GM12878 (cell line): ENCODE measurements at regions not wholly inside any gene's neighbourhood (a gene's known extent, or its start where the extent isn't known, plus 50 kb on each side); places are given as distances from the start of the nearest gene placed in this dataset.

Experiments used
- ATAC-seq: fragments of 200-7000 bp; cut with Tn5 transposase; 3 replicates; pipeline ENCODE4 v1.9.1; 2020; ENCODE audit warnings: mild to moderate bottlenecking, moderate library complexity
- BruUV-seq: library from RNA; stranded (reverse); fragments of 400-500 nt; replicated peaks from 2 replicates; lab custom pipeline; 2021; lab: Mats Ljungman, UMichigan
- CTCF ChIA-PET: fragments of 300-600 bp; sonication (Branson Sonifier 250); formaldehyde crosslinking; extraction: SDS; loops from one replicate; lab custom pipeline; 2021; ENCODE audit warnings: inconsistent platforms; lab: Yijun Ruan, JAX
- POLR2A ChIA-PET: fragments of 350-600 bp; formaldehyde crosslinking; extraction: SDS; loops from one replicate; lab custom pipeline; 2021; ENCODE audit warnings: inconsistent platforms; lab: Charles Lee
- RAD21 ChIA-PET: fragments of 300-600 bp; sonication (Branson Sonifier 250); formaldehyde crosslinking; loops from one replicate; lab custom pipeline; 2023; ENCODE audit warnings: antibody characterized with exemption; ENCODE audit not compliant: unreplicated experiment; lab: Charles Lee
- SMC1A ChIA-PET: fragments of 300-600 bp; sonication (Branson Sonifier 250); formaldehyde crosslinking; loops from one replicate; lab custom pipeline; 2023; ENCODE audit not compliant: unreplicated experiment, uncharacterized antibody; lab: Charles Lee
- DNase-seq: peaks from one replicate; pipeline ENCODE4 v3.0.0-alpha.2; 2011; ENCODE audit warnings: low read depth, low spot score
- FAIRE-seq: peaks from 3 replicates; lab custom pipeline; 2011; peaks lifted over from hg19 to GRCh38; lab: Jason Lieb, UNC
- H2AFZ ChIP-seq: 2 replicates; pipeline ENCODE4 v1.6.0; 2011; ENCODE audit warnings: low read depth, low read length, control low read depth; ENCODE audit not compliant: control insufficient read depth
- H3K27ac ChIP-seq: 2 replicates; pipeline ENCODE4 v1.5.1; 2011; ENCODE audit warnings: control low read depth; ENCODE audit not compliant: control insufficient read depth, insufficient read depth
- H3K27me3 ChIP-seq, 2 experiments: replicated peaks in 1 of 2; 2 replicates each; pipeline versions ENCODE4 v1.6.0 to v1.6.1; 2011; ENCODE audit warnings: low read length in 1 of 2; ENCODE audit not compliant: control insufficient read depth in 2 of 2, insufficient read depth in 2 of 2
- H3K36me3 ChIP-seq, 2 experiments: 2 replicates each; pipeline ENCODE4 v1.5.1; 2011; ENCODE audit warnings: low read length in 1 of 2; ENCODE audit not compliant: control insufficient read depth in 2 of 2, insufficient read depth in 2 of 2
- H3K4me1 ChIP-seq: 2 replicates; pipeline ENCODE4 v1.6.1; 2011; ENCODE audit warnings: mild to moderate bottlenecking, low read length, moderate library complexity, mixed read lengths; ENCODE audit not compliant: control insufficient read depth, insufficient read depth
- H3K4me2 ChIP-seq: 2 replicates; pipeline ENCODE4 v1.6.0; 2011; ENCODE audit warnings: control low read depth; ENCODE audit not compliant: control insufficient read depth, insufficient read depth
- H3K4me3 ChIP-seq: fragments of 200-600 bp; sonication (generic); 2 replicates; pipeline ENCODE4 v1.5.1; 2016
- H3K79me2 ChIP-seq: 2 replicates; pipeline ENCODE4 v1.6.0; 2011; ENCODE audit warnings: low read length; ENCODE audit not compliant: control insufficient read depth, insufficient read depth
- H3K9ac ChIP-seq: 2 replicates; pipeline ENCODE4 v1.8.0; 2011; ENCODE audit warnings: low read length, control low read depth, mixed read lengths; ENCODE audit not compliant: control insufficient read depth, insufficient read depth
- H3K9me3 ChIP-seq: replicated peaks from 3 replicates; pipeline ENCODE4 v1.5.1; 2011; ENCODE audit warnings: mild to moderate bottlenecking, low read length; ENCODE audit not compliant: control insufficient read depth, insufficient read depth
- H4K20me1 ChIP-seq: 2 replicates; pipeline ENCODE4 v1.6.0; 2011; ENCODE audit not compliant: control insufficient read depth, insufficient read depth
- ASH2L ChIP-seq: fragments of 300-600, 200-600 bp; sonication (generic); IDR thresholded peaks from 2 replicates; pipeline ENCODE4 v1.6.1; 2017; ENCODE audit warnings: low read depth, mild to moderate bottlenecking, borderline replicate concordance
- CHD4 ChIP-seq: fragments of 200-600 bp; sonication (generic); IDR thresholded peaks from 2 replicates; pipeline ENCODE4 v1.6.1; 2016; ENCODE audit warnings: mild to moderate bottlenecking
- HCFC1 ChIP-seq: fragments of 150-350 bp; IDR thresholded peaks from 2 replicates; pipeline ENCODE4 v1.6.1; 2014; ENCODE audit warnings: low read length
- HDGF ChIP-seq: fragments of 450-650 bp; IDR thresholded peaks from 2 replicates; pipeline ENCODE4 v1.6.1; 2016; ENCODE audit warnings: antibody characterized with exemption
- IRF4 ChIP-seq: IDR thresholded peaks from 2 replicates; pipeline ENCODE4 v1.6.1; 2011; ENCODE audit warnings: low read depth, low read length
- NR2C1 ChIP-seq: fragments of 450-650 bp; IDR thresholded peaks from 2 replicates; pipeline ENCODE4 v1.6.1; 2017; ENCODE audit warnings: antibody characterized with exemption, mild to moderate bottlenecking, moderate library complexity
- PAX8 ChIP-seq: fragments of 450-650 bp; IDR thresholded peaks from 2 replicates; pipeline ENCODE4 v1.6.1; 2017; ENCODE audit warnings: mild to moderate bottlenecking, moderate library complexity
- POLR2A ChIP-seq: IDR thresholded peaks from 2 replicates; pipeline ENCODE4 v1.6.1; 2011; ENCODE audit warnings: low read depth, mild to moderate bottlenecking, low read length
- POU2F2 ChIP-seq: IDR thresholded peaks from 3 replicates; pipeline ENCODE4 v1.6.1; 2011; ENCODE audit warnings: low read depth, mild to moderate bottlenecking, low read length, borderline replicate concordance
- SIX5 ChIP-seq: IDR thresholded peaks from 2 replicates; pipeline ENCODE4 v1.6.1; 2011; ENCODE audit warnings: mild to moderate bottlenecking, low read depth, low read length, moderate library complexity; ENCODE audit not compliant: severe bottlenecking
- SMAD1 ChIP-seq: fragments of 450-650 bp; IDR thresholded peaks from 2 replicates; pipeline ENCODE4 v1.6.1; 2018; ENCODE audit warnings: mild to moderate bottlenecking, low read depth; ENCODE audit not compliant: partially characterized antibody
- SREBF2 ChIP-seq: IDR thresholded peaks from 2 replicates; pipeline ENCODE4 v1.6.1; 2012; ENCODE audit warnings: mild to moderate bottlenecking, low read length
- WGBS: methylation state at CpG from one replicate; pipeline ENCODE4 v1.1.6; 2016; ENCODE audit warnings: low lambda C conversion rate; ENCODE audit not compliant: insufficient replicate concordance, insufficient coverage; ENCODE audit errors: missing lambda C conversion rate; 5-methylcytosine and 5-hydroxymethylcytosine counted together
- in situ Hi-C: fragments of 300-500 bp; cut with MboI; formaldehyde crosslinking; loops from 9 replicates; pipeline ENCODE4 v1.14.3; 2018; ENCODE audit warnings: mixed read lengths
- intact Hi-C: fragments of 100-400 bp; cut with micrococcal nuclease; formaldehyde crosslinking; loops from one replicate; pipeline ENCODE4 v1.14.2; 2022; ENCODE audit not compliant: unreplicated experiment
- TF ChIP-seq, protein P1 (sequence below): IDR thresholded peaks from 2 replicates; pipeline ENCODE4 v1.6.1; 2012; ENCODE audit warnings: mild to moderate bottlenecking, low read depth, low read length
- TF ChIP-seq, protein P2 (sequence below): fragments of 450-650 bp; formaldehyde crosslinking; IDR thresholded peaks from 2 replicates; pipeline ENCODE4 v1.4.0; 2020; ENCODE audit warnings: mild to moderate bottlenecking, moderate library complexity

DNA sequence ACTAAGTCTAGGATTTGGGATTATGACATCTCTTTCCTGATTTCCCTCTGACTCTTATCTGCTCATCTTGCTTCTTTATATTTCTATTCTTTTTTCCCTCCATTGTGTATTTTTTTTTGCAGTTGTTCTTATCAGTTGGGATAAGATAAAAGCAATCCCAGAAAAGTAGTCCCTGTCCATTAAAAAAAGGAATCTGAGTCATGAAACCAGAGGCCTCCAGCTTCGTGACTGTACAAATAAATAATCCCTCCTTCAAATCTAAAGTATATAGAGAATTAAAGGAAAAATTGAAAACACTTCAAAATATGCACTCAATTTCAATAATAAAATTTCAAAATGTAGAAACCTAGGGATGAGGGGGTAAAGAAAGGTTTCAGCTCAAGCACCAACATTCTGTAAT lies 317.8 kb upstream of the NT5E start:
- RAD21 ChIA-PET, result no interaction called here
- TF ChIP-seq CHD4, result no peak
- TF ChIP-seq SIX5, result no peak
- no peak for TF ChIP-seq SMAD1
- no peak for TF ChIP-seq POU2F2
- TF ChIP-seq, protein P1, sequence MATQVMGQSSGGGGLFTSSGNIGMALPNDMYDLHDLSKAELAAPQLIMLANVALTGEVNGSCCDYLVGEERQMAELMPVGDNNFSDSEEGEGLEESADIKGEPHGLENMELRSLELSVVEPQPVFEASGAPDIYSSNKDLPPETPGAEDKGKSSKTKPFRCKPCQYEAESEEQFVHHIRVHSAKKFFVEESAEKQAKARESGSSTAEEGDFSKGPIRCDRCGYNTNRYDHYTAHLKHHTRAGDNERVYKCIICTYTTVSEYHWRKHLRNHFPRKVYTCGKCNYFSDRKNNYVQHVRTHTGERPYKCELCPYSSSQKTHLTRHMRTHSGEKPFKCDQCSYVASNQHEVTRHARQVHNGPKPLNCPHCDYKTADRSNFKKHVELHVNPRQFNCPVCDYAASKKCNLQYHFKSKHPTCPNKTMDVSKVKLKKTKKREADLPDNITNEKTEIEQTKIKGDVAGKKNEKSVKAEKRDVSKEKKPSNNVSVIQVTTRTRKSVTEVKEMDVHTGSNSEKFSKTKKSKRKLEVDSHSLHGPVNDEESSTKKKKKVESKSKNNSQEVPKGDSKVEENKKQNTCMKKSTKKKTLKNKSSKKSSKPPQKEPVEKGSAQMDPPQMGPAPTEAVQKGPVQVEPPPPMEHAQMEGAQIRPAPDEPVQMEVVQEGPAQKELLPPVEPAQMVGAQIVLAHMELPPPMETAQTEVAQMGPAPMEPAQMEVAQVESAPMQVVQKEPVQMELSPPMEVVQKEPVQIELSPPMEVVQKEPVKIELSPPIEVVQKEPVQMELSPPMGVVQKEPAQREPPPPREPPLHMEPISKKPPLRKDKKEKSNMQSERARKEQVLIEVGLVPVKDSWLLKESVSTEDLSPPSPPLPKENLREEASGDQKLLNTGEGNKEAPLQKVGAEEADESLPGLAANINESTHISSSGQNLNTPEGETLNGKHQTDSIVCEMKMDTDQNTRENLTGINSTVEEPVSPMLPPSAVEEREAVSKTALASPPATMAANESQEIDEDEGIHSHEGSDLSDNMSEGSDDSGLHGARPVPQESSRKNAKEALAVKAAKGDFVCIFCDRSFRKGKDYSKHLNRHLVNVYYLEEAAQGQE, result no peak
- no peak for TF ChIP-seq NR2C1
- no peak for TF ChIP-seq SREBF2
- TF ChIP-seq POLR2A, result no peak
- no peak for TF ChIP-seq HCFC1
- TF ChIP-seq ASH2L, result no peak
- no peak for TF ChIP-seq PAX8
- TF ChIP-seq IRF4, result no peak
- no peak for TF ChIP-seq HDGF
- TF ChIP-seq, protein P2, sequence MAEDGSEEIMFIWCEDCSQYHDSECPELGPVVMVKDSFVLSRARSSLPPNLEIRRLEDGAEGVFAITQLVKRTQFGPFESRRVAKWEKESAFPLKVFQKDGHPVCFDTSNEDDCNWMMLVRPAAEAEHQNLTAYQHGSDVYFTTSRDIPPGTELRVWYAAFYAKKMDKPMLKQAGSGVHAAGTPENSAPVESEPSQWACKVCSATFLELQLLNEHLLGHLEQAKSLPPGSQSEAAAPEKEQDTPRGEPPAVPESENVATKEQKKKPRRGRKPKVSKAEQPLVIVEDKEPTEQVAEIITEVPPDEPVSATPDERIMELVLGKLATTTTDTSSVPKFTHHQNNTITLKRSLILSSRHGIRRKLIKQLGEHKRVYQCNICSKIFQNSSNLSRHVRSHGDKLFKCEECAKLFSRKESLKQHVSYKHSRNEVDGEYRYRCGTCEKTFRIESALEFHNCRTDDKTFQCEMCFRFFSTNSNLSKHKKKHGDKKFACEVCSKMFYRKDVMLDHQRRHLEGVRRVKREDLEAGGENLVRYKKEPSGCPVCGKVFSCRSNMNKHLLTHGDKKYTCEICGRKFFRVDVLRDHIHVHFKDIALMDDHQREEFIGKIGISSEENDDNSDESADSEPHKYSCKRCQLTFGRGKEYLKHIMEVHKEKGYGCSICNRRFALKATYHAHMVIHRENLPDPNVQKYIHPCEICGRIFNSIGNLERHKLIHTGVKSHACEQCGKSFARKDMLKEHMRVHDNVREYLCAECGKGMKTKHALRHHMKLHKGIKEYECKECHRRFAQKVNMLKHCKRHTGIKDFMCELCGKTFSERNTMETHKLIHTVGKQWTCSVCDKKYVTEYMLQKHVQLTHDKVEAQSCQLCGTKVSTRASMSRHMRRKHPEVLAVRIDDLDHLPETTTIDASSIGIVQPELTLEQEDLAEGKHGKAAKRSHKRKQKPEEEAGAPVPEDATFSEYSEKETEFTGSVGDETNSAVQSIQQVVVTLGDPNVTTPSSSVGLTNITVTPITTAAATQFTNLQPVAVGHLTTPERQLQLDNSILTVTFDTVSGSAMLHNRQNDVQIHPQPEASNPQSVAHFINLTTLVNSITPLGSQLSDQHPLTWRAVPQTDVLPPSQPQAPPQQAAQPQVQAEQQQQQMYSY (CRISPR knock-in tag), result no peak
- FAIRE-seq (no peak), DNase-seq (no peak), ATAC-seq (no peak)
- Histone ChIP-seq H3K36me3 (no peaks in the 10 kb centered on the region), H3K79me2 (no peaks in the 10 kb centered on the region), H2AFZ (no peak overlapping the region), H3K4me3 (no peak overlapping the region), H3K27ac (no peak overlapping the region), H3K4me2 (no peak overlapping the region), H3K9ac (no peak overlapping the region), H3K9me3 (no peaks in the 10 kb centered on the region), H4K20me1 (no peaks in the 10 kb centered on the region), H3K27me3 (no peaks in the 10 kb centered on the region; a peak in 2 of 4 replicates), H3K4me1 (no peaks in the 10 kb centered on the region)
- no TSS peak for BruUV-seq
- CTCF ChIA-PET, result no interaction called here
- POLR2A ChIA-PET, result no interaction called here
- 0% methylated on average over 1 of the region's 1 CpG for WGBS
- in situ Hi-C loops, result no loop called here
- intact Hi-C loops, result no loop called here
- SMC1A ChIA-PET, result no interaction called here
